ENCODE measurements at regions not wholly inside any gene's neighbourhood (a gene's known extent, or its start where the extent isn't known, plus 50 kb on each side); places are given as distances from the start of the nearest gene placed in this dataset.

DNA sequence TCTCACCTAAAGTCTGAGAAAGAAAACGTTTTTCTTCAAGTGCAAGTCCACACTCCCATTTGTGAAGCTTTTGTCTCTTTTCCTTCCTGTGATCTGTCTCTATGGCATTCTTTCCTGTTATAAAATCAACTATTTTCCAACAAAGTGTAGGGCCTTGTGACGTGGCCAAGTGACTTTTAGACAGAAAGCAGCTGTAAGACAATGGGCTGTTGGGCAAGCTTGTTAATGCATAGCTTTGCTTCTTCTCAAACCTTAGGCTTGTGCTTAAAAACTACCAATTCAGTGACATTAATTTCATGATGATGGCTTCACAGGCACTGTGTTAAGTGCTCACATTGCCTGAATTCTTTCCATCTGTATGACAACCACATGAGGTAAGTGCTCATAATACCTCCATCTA is 83.5 kb downstream of the VCY1B start:
- DNase-seq (ENCODE audit: low spot score), result no peak

DNA sequence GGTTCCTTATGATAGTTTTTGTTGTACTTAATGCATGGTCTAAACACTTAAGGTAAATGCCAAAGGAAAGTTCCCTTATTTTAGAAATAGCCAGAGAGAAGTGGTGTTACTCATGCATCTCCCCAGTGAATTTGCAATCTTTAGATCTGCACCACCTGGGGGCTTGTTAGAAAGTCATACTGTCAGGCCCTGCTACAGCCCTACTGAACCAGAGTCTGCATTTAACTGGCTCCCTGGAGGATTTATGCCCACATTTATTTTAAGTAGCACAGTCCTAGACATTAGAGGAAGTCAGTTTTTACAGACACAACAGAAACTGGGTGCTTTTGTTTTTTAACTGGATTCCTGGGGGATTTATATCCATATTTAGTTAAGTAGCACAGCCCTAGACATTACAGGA is 89.6 kb downstream of the VCY1B start:
- DNase-seq (ENCODE audit: low spot score), result peak; percentile 1

DNA sequence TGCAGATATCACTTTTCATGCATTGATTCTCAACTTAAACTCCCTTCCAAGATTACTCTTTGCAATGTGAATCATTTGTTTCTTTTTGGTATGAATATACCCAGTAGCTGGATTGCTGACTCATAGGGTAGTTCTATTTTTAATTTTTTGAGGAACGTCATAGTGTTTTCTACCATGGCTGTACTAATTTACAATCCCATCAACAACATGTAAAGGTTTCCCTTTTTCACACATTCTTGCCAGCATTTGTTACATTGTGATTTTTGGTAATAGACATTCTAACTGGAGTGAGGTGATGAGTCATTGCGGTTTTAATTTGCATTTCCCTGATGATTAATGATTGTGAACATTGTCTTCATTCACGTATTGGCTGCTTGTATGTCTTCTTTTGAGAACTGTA is 126.7 kb downstream of the VCY1B start:
- DNase-seq (ENCODE audit: low spot score), result no peak

GRCh38 chrY:14222014-14222413 is 166.0 kb downstream of the VCY1B start:
- no peak for DNase-seq (ENCODE audit: low spot score)

- no peak for DNase-seq (ENCODE audit: low spot score)
These were observed 175.7 kb downstream of the VCY1B start for GRCh38 chrY:14231703-14232102.

DNA sequence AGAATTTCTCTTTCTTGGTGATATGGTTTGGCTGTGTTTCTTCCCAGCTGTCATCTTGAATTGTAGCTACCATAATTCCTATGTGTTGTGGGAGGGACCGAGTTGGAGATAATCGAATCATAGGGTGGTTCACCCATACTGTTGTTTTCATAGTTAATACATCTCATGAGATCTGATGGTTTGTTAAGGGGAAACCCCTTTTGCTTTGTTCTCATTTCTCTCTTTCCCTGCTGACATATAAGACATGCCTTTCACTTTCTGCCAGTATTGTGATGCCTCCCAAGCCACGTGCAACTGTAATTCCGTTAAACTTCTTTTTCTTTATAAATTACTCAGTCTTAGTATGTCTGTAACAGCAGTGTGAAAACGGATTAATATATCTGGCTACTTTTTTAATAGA is 179.0 kb downstream of the VCY1B start:
- DNase-seq (ENCODE audit: low spot score), result no peak

- no peak for DNase-seq (ENCODE audit: low spot score)
These were observed 182.2 kb downstream of the VCY1B start for GRCh38 chrY:14238277-14238676.

DNA sequence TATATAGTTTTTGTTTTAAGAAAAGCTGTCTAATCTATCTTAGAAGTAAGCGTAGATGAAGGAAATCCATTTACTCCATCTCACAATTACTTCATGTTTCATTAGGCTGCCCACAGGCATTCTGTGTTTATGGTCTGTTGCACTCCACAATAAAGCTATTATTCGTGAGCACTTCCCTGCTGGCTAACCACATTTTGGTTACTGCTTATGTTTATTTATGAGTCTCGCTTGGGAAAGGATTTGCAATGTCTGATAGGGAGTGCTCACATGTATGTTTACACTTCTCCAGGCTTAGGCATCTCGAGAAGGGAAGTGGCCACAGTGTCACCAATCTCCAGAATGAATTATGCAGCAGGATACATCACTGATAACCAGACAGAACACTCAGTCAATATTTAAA is 190.9 kb downstream of the VCY1B start:
- DNase-seq (ENCODE audit: low spot score), result peak; percentile 29

DNA sequence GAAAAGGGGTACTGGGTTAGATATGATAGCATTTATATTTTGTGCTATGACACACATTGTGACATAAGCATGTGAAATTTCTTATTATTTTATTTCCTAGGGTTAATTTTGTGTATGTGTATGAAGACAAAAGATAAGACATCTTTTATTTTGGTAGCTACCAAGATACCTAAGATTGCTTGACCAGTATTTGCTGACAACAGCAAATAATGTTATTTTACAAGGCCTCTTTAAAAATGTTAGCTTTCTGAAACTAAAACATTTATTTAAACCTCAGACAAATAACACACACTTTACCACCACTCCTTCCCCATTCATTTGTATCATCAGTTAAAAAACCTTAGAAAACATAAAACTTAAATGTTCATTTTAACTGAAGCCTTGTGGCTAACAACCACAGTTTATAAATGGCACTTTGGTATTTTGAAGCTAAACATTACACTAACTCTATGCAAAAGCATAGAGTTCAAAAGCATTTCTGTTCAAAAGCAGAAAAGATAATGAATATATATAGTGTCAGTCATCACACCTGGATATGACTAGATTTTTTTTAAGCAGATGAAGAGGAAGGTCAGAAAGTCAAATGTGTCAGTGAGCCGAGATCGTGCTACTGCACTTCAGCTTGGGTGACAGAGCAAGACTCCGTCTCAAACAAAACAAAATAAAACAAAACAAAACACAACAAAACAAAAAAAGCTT is 193.0 kb downstream of the VCY1B start:
- no peak for DNase-seq (ENCODE audit: low spot score)

DNA sequence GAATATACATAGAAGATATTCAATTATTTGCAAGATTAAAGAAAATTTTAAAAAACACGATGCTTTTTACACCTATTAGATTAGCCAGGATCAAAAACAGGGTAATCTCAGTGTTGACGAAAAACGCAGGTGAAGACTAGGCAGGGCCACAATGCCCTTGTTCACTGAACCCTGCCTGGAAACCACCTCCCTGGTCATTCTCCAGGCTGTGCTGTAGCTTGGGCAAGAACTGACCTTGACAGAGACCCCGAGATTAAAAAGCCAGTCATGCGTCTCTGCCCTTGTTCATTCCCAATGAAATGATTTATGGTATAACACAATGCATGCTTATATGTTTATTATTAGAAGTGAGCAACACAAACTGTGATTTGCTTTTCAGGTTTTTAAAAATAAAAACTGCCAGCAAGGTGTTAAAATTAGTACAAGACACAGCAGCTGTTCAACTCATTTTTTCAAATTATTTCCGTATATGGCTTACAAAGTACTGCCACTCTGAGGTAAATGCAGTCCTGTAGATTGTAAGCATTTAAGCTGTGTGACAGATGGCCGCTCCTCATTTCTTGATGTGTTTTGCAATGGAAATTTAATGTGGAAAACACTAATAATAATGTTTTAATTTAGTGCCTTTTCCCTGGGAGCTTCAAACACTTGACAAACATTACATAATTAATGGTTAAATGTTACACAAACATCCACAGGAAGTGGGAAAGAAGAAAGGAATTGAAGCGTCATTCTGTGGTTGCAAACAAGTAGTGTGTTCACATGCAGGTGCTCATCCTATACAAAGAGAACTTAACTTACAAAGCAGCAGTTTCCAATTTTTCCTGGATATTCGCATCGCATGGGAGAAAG is 200.2 kb downstream of the VCY1B start:
- no peak for DNase-seq (ENCODE audit: low spot score)

- no peak for DNase-seq (ENCODE audit: low spot score)
These were observed 200.8 kb downstream of the VCY1B start for GRCh38 chrY:14256817-14257168.

GRCh38 chrY:14277029-14277428 is 221.0 kb downstream of the VCY1B start:
- DNase-seq (ENCODE audit: low spot score), result no peak

DNA sequence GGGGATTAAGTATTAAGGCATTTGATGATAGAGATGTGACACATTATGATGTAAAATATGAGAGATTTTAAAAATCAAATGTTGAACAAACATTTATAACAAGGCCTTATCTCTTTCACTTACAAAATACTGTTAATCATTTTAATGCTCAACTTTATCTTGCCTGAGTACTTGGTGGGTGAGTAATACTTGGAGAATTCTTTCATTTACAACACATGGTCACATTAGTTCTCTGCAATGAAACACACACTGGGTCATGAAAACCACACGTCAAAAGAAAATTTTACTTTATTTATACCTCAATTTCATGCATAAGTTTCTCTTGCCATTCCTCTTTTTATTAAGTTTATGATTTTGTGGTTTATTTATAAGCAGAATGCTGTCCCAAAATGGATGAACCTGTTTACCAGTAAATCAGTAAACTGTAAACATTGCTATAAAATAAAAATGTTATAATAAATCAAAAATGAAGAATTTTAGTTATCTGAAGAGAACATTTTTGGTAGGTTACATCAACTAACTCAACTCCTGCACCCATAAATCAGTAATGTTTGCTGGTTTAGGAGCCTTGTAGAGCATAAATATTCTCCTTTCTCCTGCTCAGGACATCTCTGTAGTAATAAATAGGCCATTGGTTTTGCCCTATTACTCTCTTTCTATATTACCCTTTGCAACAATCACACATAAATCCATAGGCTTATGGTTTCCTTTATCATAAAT is 233.5 kb upstream of the NLGN4Y start:
- DNase-seq (ENCODE audit: low spot score), result no peak

DNA sequence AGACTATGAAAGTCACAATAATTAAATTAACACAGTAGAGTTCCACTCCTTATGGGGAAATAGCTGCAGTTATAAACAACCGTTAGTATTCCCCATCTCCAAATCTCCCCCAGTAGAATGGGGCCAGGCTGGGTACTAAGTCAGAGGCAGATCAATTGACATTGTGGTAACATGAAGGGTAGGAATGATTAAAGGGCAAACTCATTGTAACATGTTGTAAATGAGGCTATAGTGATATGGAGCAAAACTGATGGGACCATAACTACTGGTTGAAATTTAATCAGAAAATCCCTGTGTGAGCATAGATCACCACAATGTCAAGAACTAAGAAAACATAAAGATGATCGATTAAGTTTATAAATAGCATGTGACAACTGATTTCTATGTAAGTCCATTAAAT is 231.9 kb upstream of the NLGN4Y start:
- DNase-seq (ENCODE audit: low spot score), result no peak

DNA sequence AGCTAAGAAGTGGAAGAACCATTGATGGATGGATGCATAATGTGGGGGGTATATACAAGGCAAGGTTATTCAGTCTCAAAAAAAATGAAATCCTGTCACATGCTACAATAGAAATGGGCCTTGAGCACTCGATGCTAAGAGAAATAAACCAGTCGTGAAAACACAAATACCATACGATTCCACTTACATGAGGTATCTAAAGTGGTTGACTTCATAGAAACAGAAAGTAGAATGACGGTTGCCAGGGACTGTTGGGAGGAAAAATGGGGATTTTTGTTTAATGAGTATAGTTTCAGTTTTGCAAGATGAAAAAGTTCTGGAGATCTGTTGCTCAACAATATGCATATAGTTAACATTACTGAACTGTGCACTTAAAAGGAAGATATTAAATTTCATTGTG is 223.6 kb upstream of the NLGN4Y start:
- no peak for DNase-seq (ENCODE audit: low spot score)

- DNase-seq (ENCODE audit: low spot score), result no peak
These were observed 222.8 kb upstream of the NLGN4Y start for GRCh38 chrY:14301552-14301951.

DNA sequence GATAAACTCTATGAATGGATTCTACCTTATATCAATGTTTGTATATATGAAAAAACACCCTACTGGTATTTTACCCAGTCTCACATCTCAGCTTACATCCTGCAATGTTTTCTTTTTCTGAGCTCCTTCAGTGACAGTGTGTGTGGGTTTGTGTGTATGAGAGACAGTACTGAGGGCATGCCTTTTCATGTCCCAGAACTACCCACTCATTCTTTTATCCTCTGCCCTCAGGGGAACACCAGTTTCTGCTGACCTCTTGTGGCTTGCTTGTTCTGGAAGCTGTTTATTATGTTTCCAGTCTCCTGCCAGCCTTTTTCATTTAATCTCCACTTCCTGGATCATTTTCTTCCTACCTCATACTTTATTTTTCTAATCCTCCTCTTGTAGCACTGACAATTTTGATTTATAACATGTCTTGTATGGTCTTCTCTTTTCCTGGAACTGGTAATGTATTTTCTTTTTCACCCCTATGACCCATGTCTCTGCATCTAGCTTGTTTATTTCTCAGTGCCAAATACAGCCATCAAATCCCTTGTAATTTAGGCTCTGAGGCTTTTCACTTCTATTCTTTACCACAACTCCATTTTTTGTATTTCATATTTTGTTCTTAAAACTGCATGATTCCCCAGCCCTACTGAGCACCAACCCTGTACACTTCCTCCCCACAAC is 195.5 kb upstream of the NLGN4Y start:
- peak; percentile 50 for DNase-seq (ENCODE audit: low spot score)

DNA sequence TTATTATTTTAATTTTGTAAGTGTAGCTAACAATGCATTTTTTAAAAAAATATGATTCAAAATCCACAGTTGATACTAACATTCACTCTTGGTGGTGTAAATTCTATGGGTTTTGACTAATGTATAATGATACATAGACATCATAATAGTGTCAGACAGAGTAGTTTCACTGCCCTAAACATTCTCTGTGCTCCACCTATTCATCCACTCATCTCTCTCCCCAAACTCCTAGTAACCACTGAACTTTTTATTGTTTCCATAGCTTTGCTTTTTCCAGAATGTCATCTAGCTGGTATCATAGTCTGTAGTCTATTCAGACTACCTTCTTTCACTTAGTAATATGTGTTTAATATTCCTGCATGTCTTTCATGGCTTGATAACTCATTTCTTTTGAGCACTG is 194.0 kb upstream of the NLGN4Y start:
- no peak for DNase-seq (ENCODE audit: low spot score)

DNA sequence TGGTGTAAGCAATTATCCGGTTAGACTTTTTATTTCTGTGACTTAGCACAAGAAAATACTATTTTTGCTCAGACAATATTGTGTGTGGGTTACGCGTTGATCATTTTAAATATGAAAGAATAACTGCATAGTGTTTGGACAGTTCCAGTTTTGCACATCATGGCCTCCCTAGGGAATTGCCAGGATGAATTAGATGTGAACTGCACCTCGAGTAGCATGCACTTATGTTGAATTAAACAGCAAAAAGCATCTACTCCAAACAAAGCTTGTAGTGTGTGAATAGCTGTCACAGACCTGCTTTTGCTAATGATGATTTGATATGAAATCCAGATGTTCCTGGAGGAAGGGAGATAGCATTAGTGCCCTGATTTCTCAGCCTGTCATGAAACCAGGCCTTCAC is 184.8 kb upstream of the NLGN4Y start:
- DNase-seq (ENCODE audit: low spot score), result no peak

- DNase-seq (ENCODE audit: low spot score), result peak; percentile 5
These were observed 183.7 kb upstream of the NLGN4Y start for GRCh38 chrY:14340459-14341143.

DNA sequence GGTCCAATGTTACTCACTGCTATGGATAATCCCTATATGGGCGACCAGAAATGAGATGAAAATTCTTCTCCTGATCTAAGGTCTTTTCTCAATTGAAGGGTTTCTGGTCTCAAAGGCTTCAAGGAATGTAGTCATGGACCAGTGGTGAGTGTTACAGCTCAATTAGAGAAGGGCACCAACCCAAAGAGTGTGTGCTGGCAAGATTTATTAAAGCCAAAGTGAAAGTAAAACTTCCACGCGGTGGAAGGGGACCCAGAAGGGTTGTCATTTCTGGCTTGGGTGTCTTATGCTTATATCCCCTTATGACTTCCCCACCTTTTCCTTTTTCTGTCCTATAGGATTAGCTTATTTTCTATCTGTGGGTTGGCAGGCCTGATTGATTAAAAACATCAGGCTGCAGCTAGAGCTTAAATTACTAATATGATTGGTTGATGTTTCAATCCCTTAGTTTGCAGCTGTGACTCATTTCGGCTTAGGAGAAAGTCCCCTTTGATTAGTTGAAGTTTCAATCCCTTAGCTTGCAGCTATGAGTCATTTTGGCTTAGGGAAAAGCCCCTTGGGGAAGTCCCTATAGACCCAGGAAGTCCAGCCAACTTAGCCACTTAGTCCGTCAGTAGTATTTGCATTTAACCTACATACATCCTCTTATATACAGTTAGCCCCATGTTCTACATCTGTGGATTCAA is 179.5 kb upstream of the NLGN4Y start:
- no peak for DNase-seq (ENCODE audit: low spot score)

Data from Ammon's horn (tissue), 1 donor.